Esophagus muscularis mucosa (tissue), 4 donors: ENCODE measurements at regions not wholly inside any gene's neighbourhood (a gene's known extent, or its start where the extent isn't known, plus 50 kb on each side); places are given as distances from the start of the nearest gene placed in this dataset.

ENCODE experiments used
- DNase-seq: peaks from one replicate; pipeline ENCODE4 v3.0.0-alpha.2; 2017; ENCODE audit errors: extremely low spot score
- H3K27ac ChIP-seq, 4 donors: fragments of 200-600 bp; sonication (generic); replicated peaks in 1 of 4; 1 replicate in 3 of 4; 2 replicates in 1 of 4; pipeline ENCODE4 v1.5.1; 2016 to 2019; ENCODE audit warnings: mild to moderate bottlenecking in 1 of 4
- H3K27me3 ChIP-seq, 4 donors: fragments of 200-600 bp; sonication (generic); one replicate each; pipeline versions ENCODE4 v1.5.1 to v1.6.0; 2016 to 2019
- H3K36me3 ChIP-seq, 4 donors: fragments of 200-600 bp; sonication (generic); one replicate each; pipeline ENCODE4 v1.5.1; 2016 to 2019
- H3K4me1 ChIP-seq, 4 donors: fragments of 200-600 bp; sonication (generic); one replicate each; pipeline ENCODE4 v1.5.1; 2016 to 2019
- H3K4me3 ChIP-seq, 4 donors: fragments of 200-600 bp; sonication (generic); 1 replicate in 2 of 4; 2 replicates in 2 of 4; pipeline ENCODE4 v1.5.1; 2016 to 2019; ENCODE audit warnings: mild to moderate bottlenecking in 4 of 4, moderate library complexity in 1 of 4
- H3K9me3 ChIP-seq, 4 donors: fragments of 200-600 bp; sonication (generic); 1 replicate in 3 of 4; 2 replicates in 1 of 4; pipeline ENCODE4 v1.5.1; 2016 to 2019
- EP300 ChIP-seq: sonication (generic); formaldehyde crosslinking; IDR thresholded peaks from one replicate; pipeline ENCODE4 v1.6.1; 2017; ENCODE audit warnings: antibody characterized with exemption
- POLR2A ChIP-seq: fragments of 450-650 bp; IDR thresholded peaks from one replicate; pipeline ENCODE4 v1.6.1; 2017; ENCODE audit warnings: antibody characterized with exemption, moderate library complexity, mild to moderate bottlenecking, low read depth
- POLR2AphosphoS5 ChIP-seq, 2 donors: sonication (generic); formaldehyde crosslinking; IDR thresholded peaks; one replicate each; pipeline ENCODE4 v1.6.1; 2017; ENCODE audit warnings: antibody characterized with exemption in 2 of 2
- WGBS: methylation state at CpG from one replicate; pipeline ENCODE4 v1.1.5; 2018; 5-methylcytosine and 5-hydroxymethylcytosine counted together
- intact Hi-C: fragments of 100-400 bp; cut with DNase I; formaldehyde crosslinking; loops from one replicate; pipeline ENCODE4 v1.15.1; 2023
- TF ChIP-seq, protein P1 (sequence below), 3 experiments: fragments of 200-600 bp in 2 of 3; fragments of 450-650 bp in 1 of 3; sonication (generic) in 2 of 3; IDR thresholded peaks; one replicate each; pipeline ENCODE4 v1.5.1; 2017 to 2019; ENCODE audit warnings: antibody characterized with exemption in 3 of 3, mild to moderate bottlenecking in 2 of 3, moderate library complexity in 1 of 3

DNA sequence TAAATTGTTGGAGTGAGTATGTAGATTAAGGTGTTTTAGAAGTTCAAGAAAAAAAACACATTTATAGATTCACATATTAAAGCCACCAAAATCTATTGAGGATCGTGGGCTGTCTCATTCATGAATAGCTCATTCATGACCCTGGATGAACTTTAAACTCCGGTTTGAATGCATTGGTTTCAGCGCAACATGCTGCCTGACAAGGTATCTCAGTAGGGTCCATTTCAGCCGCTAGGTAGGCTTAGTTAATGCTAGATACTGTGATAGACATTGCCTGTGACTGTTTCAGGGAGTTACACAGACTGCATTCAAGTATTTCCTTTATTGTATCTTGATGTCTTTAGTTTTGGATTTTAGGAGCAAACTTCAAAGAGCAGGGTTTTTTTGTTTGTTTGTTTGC, 140.5 kb upstream of the POGK start:
- H3K36me3 ChIP-seq: no peaks in the 10 kb centered on the region
- peaks cover 0 to 11% (median 5%) of the 10 kb centered on the region in 4 donors for H3K4me1 ChIP-seq
- intact Hi-C loops: no loop called here
- peaks cover 0 to 10% (median 0%) of the 10 kb centered on the region in 4 donors for H3K27me3 ChIP-seq
- no peak overlapping the region for H3K27ac ChIP-seq
- no peaks in the 10 kb centered on the region for H3K9me3 ChIP-seq
- 84% methylated on average over 4 of the region's 4 CpGs for WGBS
- DNase-seq: no peak
- H3K4me3 ChIP-seq: no peak overlapping the region
- TF ChIP-seq EP300 (no peak), POLR2A (no peak), POLR2AphosphoS5 (IDR thresholded peaks at IDR 0.05) (no peak)
- TF ChIP-seq, protein P1, sequence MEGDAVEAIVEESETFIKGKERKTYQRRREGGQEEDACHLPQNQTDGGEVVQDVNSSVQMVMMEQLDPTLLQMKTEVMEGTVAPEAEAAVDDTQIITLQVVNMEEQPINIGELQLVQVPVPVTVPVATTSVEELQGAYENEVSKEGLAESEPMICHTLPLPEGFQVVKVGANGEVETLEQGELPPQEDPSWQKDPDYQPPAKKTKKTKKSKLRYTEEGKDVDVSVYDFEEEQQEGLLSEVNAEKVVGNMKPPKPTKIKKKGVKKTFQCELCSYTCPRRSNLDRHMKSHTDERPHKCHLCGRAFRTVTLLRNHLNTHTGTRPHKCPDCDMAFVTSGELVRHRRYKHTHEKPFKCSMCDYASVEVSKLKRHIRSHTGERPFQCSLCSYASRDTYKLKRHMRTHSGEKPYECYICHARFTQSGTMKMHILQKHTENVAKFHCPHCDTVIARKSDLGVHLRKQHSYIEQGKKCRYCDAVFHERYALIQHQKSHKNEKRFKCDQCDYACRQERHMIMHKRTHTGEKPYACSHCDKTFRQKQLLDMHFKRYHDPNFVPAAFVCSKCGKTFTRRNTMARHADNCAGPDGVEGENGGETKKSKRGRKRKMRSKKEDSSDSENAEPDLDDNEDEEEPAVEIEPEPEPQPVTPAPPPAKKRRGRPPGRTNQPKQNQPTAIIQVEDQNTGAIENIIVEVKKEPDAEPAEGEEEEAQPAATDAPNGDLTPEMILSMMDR (IDR thresholded peaks at IDR 0.05): no peak

DNA sequence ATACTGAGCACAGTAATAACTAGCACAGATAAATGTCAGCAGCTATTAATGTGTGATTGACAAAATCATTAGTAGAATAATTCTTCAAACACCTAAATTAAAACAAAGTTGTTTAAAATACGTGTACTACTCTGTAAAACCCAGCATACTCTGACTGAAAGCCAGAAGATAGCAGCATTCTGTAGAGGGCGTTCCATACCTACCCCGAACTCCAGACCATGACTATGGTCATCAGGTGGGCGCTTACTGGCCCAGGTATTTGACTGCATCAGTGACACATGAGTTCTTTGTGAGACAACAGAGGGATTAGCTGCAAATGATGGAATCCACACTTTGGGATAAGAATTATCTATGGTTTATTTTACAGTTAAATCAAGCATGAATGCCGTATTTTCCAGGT, 139.7 kb upstream of the POGK start:
- WGBS: 43% methylated on average over 5 of the region's 5 CpGs
- no peaks in the 10 kb centered on the region for H3K9me3 ChIP-seq
- no peak for TF ChIP-seq EP300
- no peak for TF ChIP-seq POLR2A
- TF ChIP-seq, protein P1 (IDR thresholded peaks at IDR 0.05): no peak
- no peak for TF ChIP-seq POLR2AphosphoS5 (IDR thresholded peaks at IDR 0.05)
- H3K27ac ChIP-seq: no peak overlapping the region
- H3K4me1 ChIP-seq: peaks cover 0 to 11% (median 5%) of the 10 kb centered on the region in 4 donors
- intact Hi-C loops: no loop called here
- peaks cover 0 to 14% (median 0%) of the 10 kb centered on the region in 4 donors for H3K27me3 ChIP-seq
- no peak overlapping the region for H3K4me3 ChIP-seq
- no peak for DNase-seq
- H3K36me3 ChIP-seq: no peaks in the 10 kb centered on the region

DNA sequence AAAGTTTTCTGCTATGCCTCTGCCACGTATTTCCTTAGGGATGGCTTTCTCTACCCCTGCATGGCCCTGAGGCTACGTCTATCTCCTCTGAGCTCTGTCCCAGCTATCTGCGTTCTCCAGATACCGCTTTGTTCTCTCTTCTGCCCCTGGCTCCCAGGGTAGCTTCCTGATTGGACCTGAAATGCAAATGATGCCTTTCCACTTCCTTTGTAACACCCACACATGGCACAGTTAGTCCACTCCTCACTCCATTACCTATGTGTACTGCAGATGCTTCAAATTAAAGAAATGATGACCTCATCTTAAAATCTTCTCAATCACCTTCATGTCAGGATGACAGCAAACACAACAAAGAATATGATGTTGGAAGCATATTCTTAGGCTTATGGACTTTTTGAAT, 138.6 kb upstream of the POGK start:
- H3K27me3 ChIP-seq: peaks cover 0 to 4% (median 0%) of the 10 kb centered on the region in 4 donors
- H3K27ac ChIP-seq: no peak overlapping the region
- H3K4me3 ChIP-seq: no peak overlapping the region
- no peaks in the 10 kb centered on the region for H3K36me3 ChIP-seq
- H3K4me1 ChIP-seq: peaks cover 0 to 11% (median 5%) of the 10 kb centered on the region in 4 donors
- DNase-seq: no peak
- intact Hi-C loops: no loop called here
- WGBS: 55% methylated on average over 4 of the region's 4 CpGs
- no peaks in the 10 kb centered on the region for H3K9me3 ChIP-seq
- TF ChIP-seq EP300 (no peak), POLR2A (no peak), POLR2AphosphoS5 (IDR thresholded peaks at IDR 0.05) (no peak)
- TF ChIP-seq, protein P1 (IDR thresholded peaks at IDR 0.05): no peak

DNA sequence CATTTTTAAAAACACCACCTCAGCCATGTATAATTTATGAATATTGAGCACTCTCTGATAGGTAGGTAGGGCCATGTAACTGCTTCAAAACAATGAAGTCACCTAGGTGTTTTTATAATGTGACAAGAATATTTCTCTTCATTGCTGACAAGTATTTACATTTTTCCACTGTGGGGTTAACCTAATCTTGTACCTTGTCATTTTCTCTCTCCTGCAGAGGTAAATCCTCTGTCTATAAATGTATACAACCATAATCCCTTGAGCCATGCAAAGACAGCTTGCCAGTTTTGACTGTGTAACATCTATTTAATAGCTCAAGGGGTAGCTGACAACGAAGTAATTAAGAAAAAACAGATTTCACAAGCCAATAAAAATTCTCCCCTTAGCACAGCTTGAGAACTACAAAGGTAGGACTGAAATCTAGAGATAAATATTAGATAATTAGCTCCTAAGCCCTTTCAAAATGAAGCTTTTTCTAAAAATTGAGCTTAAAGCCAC, 137.6 kb upstream of the POGK start:
- peaks cover 0 to 11% (median 5%) of the 10 kb centered on the region in 4 donors for H3K4me1 ChIP-seq
- H3K27ac ChIP-seq: no peak overlapping the region
- no peaks in the 10 kb centered on the region for H3K36me3 ChIP-seq
- 13% methylated on average over 1 of the region's 1 CpG for WGBS
- peaks cover 0 to 4% (median 1%) of the 10 kb centered on the region in 4 donors for H3K27me3 ChIP-seq
- no peak overlapping the region for H3K4me3 ChIP-seq
- intact Hi-C loops: no loop called here
- H3K9me3 ChIP-seq: no peaks in the 10 kb centered on the region
- TF ChIP-seq, protein P1 (IDR thresholded peaks at IDR 0.05): no peak
- TF ChIP-seq POLR2AphosphoS5 (IDR thresholded peaks at IDR 0.05) (no peak), EP300 (no peak), POLR2A (no peak)
- DNase-seq: no peak

DNA sequence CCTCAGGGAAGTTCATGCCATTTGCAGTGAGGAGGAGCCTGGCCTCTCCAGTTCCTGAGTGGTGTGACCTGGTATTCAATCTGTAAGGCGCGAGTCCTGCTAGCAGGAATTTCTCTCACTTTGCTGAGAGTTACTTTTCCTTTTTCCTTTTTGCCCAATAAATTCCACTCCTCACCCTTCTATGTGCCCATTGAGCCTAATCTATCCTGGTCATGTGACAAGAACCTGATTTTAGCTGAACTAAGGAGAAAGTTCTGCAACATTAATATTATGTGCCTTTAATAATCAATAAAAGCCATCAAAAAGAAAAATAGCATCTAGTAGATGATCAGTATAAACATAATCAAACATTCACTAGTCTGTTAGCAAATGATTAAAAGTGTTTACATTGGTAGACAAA, 136.1 kb upstream of the POGK start:
- Histone ChIP-seq H3K9me3 (no peaks in the 10 kb centered on the region), H3K27ac (no peak overlapping the region), H3K4me1 (peaks cover 0 to 11% (median 5%) of the 10 kb centered on the region in 4 donors), H3K36me3 (no peaks in the 10 kb centered on the region), H3K27me3 (peaks cover 0 to 4% (median 1%) of the 10 kb centered on the region in 4 donors), H3K4me3 (no peak overlapping the region)
- intact Hi-C loops: no loop called here
- no peak for TF ChIP-seq EP300
- no peak for TF ChIP-seq POLR2AphosphoS5 (IDR thresholded peaks at IDR 0.05)
- no peak for TF ChIP-seq POLR2A
- TF ChIP-seq, protein P1 (IDR thresholded peaks at IDR 0.05): no peak
- no peak for DNase-seq
- WGBS: 80% methylated on average over 2 of the region's 2 CpGs
